HEK293T (cell line): ENCODE measurements at regions not wholly inside any gene's neighbourhood (a gene's known extent, or its start where the extent isn't known, plus 50 kb on each side); places are given as distances from the start of the nearest gene placed in this dataset.

Experiments
- BHLHE40 ChIP-seq: fragments of 450-650 bp; IDR thresholded peaks from 2 replicates; pipeline ENCODE4 v1.6.1; 2016; ENCODE audit warnings: mild to moderate bottlenecking, moderate library complexity, borderline replicate concordance
- CTBP1 ChIP-seq: fragments of 450-650 bp; IDR thresholded peaks from 2 replicates; pipeline ENCODE4 v1.6.1; 2016; ENCODE audit warnings: borderline replicate concordance
- FOXM1 ChIP-seq: fragments of 450-650 bp; IDR thresholded peaks from 2 replicates; pipeline ENCODE4 v1.6.1; 2017; ENCODE audit warnings: mild to moderate bottlenecking, borderline replicate concordance
- L3MBTL2 ChIP-seq: fragments of 450-650 bp; conservative IDR thresholded peaks from 2 replicates; pipeline ENCODE4 v1.6.1; 2016; ENCODE audit warnings: mild to moderate bottlenecking
- SP1 ChIP-seq: fragments of 450-650 bp; IDR thresholded peaks from 2 replicates; pipeline ENCODE4 v1.6.1; 2017

DNA sequence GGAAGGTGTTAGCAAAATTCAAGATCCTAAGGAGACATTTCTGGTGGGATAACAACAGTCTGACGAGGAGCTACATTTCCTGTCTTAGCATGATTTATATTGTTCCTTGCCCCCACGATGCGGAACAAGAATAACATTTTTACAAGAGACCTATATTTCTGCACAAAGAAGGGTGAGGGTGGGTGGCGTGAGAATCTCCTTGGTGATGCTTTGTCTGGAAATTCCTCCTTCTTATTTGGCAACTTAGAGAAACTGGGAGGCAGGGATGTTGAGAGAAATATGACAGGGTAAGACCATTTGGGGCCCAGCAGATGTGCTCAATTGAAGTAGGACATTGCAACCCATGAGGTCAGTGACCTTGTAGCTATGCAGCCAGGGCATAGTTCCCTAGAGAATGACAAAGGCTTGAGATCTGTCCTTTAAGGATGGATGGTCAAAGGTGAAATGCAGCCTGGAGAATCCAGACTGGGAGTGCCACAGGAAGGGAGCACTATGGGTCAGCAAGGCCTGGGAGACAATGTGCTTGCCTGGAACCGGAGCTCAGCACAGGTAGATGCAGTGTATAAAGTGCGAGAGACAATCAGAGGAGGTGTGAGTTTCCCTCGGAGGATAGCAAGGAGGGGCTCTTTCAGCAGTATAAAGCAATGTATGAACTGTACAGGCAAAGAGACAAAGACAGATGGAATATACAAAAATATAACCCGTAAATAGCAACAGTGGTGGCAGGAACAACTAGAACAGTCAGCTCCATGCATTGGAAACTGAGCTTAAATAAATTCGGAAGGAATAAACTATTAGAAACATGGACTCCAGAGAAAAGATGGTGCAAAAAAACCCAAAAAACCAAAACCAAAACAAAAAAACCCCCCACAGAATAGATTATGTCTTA lies 317.6 kb upstream of the TBL1XR1 start:
- TF ChIP-seq CTBP1: no peak
- no peak for TF ChIP-seq SP1
- TF ChIP-seq FOXM1: no peak
- no peak for TF ChIP-seq BHLHE40
- no peak for TF ChIP-seq L3MBTL2
